GM19035 (cell line): ENCODE measurements at regions not wholly inside any gene's neighbourhood (a gene's known extent, or its start where the extent isn't known, plus 50 kb on each side); places are given as distances from the start of the nearest gene placed in this dataset.

Source experiments
- ATAC-seq: cut with Tn5 transposase; IDR thresholded peaks from one replicate; pipeline ENCODE4 v1.9.1; 2021; ENCODE audit not compliant: unreplicated experiment

GRCh38 chr3:184632551-184633236 lies 71.1 kb downstream of the EPHB3 start:
- no peak for ATAC-seq
